ENCODE measurements at regions not wholly inside any gene's neighbourhood (a gene's known extent, or its start where the extent isn't known, plus 50 kb on each side); places are given as distances from the start of the nearest gene placed in this dataset.

DNA sequence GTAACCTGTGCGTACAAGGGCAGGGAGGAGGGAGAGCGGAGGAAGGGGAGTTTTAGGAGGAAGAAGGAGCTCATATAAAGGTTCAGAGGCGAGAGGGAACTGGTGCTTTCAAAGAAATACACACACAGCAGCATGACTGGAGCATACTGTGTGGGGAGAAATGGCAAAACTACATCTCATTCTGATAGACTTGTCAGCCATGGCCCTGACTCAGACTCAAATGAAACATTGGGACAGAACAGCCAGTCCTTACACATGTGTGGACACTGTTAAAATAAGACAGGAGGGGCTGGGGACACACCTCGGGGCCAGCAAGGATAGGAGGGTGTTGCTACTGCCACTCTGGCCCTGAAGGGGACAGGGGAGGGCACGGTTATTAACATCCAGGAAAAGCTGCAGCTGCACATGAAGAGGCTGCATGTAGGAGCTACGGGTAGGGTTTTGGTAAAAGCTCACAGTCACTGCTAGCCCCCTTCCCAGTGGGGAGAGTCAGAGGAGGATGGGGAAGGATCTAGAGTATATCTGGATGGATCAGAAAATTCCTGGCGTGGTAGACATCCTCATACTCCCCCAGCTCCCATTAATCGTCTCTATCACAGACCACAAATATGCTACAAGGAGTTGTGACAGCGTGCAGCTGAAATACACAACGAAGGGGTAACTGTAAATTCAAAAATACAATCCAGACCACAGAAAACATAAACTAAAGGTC lies 110.5 kb downstream of the GATA6 start:
- DNase-seq (ENCODE audit: low spot score): no peak
- Histone ChIP-seq H3K27me3 (no peaks in the 10 kb centered on the region), H2AFZ (no peak overlapping the region), H3K4me3 (no peak overlapping the region), H3K4me1 (ENCODE audit: insufficient read depth) (no peaks in the 10 kb centered on the region), H3K27ac (no peak overlapping the region), H4K20me1 (ENCODE audit: insufficient read depth, poor library complexity, severe bottlenecking) (no peaks in the 10 kb centered on the region), H3K36me3 (replicated peaks; ENCODE audit: insufficient read depth, low read depth) (no peaks in the 10 kb centered on the region), H3K4me2 (no peak overlapping the region), H3K9me2 (replicated peaks; ENCODE audit: insufficient read depth) (no peaks in the 10 kb centered on the region), H3K9me3 (ENCODE audit: low read depth) (no peaks in the 10 kb centered on the region), H3K79me2 (no peaks in the 10 kb centered on the region)
- TF ChIP-seq EZH2phosphoT487 (IDR thresholded peaks at IDR 0.05; ENCODE audit: low read depth, severe bottlenecking, unreplicated experiment): no peak
- TF ChIP-seq, protein P1, sequence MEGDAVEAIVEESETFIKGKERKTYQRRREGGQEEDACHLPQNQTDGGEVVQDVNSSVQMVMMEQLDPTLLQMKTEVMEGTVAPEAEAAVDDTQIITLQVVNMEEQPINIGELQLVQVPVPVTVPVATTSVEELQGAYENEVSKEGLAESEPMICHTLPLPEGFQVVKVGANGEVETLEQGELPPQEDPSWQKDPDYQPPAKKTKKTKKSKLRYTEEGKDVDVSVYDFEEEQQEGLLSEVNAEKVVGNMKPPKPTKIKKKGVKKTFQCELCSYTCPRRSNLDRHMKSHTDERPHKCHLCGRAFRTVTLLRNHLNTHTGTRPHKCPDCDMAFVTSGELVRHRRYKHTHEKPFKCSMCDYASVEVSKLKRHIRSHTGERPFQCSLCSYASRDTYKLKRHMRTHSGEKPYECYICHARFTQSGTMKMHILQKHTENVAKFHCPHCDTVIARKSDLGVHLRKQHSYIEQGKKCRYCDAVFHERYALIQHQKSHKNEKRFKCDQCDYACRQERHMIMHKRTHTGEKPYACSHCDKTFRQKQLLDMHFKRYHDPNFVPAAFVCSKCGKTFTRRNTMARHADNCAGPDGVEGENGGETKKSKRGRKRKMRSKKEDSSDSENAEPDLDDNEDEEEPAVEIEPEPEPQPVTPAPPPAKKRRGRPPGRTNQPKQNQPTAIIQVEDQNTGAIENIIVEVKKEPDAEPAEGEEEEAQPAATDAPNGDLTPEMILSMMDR (IDR thresholded peaks at IDR 0.05; ENCODE audit: poor library complexity): no peak
- no peak for TF ChIP-seq EZH2 (IDR thresholded peaks at IDR 0.05; ENCODE audit: borderline replicate concordance)
- WGBS (ENCODE audit: low lambda C conversion rate, missing lambda C conversion rate): 72% methylated on average over 10 of the region's 10 CpGs

DNA sequence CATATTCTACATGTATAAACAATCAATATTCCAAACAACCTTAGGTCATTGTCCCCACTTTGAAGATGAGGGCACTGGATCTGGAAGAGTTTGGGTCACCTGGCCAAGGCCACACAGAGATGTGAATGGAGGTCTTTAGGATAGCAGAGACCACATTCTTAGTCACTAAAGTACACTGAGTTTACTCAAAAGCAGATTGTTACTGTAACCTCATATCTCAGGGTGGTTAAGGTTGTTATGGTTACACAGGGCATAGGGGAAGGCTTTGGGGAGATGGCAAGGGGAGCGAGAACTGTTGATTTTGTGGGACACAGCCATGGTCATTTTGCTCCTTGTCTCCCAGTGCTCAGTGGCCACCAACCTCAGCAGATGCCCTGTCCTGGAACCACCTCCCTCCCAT lies 109.4 kb downstream of the GATA6 start:
- Histone ChIP-seq H3K4me2 (no peak overlapping the region), H3K4me1 (ENCODE audit: insufficient read depth) (no peaks in the 10 kb centered on the region)

DNA sequence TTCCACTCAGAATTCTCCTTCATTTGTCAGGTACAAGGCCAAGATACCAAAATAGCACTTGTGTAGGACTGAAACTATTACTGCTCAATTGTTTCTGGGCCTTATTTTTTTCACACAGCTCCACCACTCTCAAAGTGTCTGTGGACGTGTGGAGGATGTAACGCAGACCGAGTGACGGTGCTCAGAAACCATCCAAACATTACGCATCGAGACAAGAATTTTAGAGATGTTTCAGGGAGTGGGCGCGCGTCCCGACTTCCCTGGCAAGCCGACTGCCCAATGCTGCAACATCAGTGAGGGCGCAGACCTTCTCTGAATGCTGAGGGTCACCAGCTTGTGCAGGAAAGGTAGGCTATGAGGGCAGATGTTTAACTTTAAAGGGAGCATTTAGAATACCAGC lies 108.4 kb downstream of the GATA6 start:
- DNase-seq (ENCODE audit: low spot score): no peak
- no peaks in the 10 kb centered on the region for H3K27me3 ChIP-seq
- no peaks in the 10 kb centered on the region for H3K4me1 ChIP-seq (ENCODE audit: insufficient read depth)
- no peaks in the 10 kb centered on the region for H3K9me2 ChIP-seq (replicated peaks; ENCODE audit: insufficient read depth)
- no peak overlapping the region for H3K4me3 ChIP-seq
- TF ChIP-seq EZH2phosphoT487 (IDR thresholded peaks at IDR 0.05; ENCODE audit: low read depth, severe bottlenecking, unreplicated experiment) (no peak), EZH2 (IDR thresholded peaks at IDR 0.05; ENCODE audit: borderline replicate concordance) (no peak)
- TF ChIP-seq, protein P1 (IDR thresholded peaks at IDR 0.05; ENCODE audit: poor library complexity): no peak
- H3K79me2 ChIP-seq: no peaks in the 10 kb centered on the region
- H3K27ac ChIP-seq: no peak overlapping the region
- no peak overlapping the region for H3K4me2 ChIP-seq
- 93% methylated on average over 12 of the region's 12 CpGs for WGBS (ENCODE audit: low lambda C conversion rate, missing lambda C conversion rate)
- no peaks in the 10 kb centered on the region for H3K9me3 ChIP-seq (ENCODE audit: low read depth)
- H4K20me1 ChIP-seq (ENCODE audit: insufficient read depth, poor library complexity, severe bottlenecking): no peaks in the 10 kb centered on the region
- no peak overlapping the region for H2AFZ ChIP-seq
- H3K36me3 ChIP-seq (replicated peaks; ENCODE audit: insufficient read depth, low read depth): no peaks in the 10 kb centered on the region

More for the DNA sequence above, 109.4 kb downstream of the GATA6 start:
- no peak for TF ChIP-seq EZH2phosphoT487 (IDR thresholded peaks at IDR 0.05; ENCODE audit: low read depth, severe bottlenecking, unreplicated experiment)
- TF ChIP-seq EZH2 (IDR thresholded peaks at IDR 0.05; ENCODE audit: borderline replicate concordance): no peak
- TF ChIP-seq, protein P1 (IDR thresholded peaks at IDR 0.05; ENCODE audit: poor library complexity): no peak
- Histone ChIP-seq H3K9me2 (replicated peaks; ENCODE audit: insufficient read depth) (no peaks in the 10 kb centered on the region), H3K79me2 (no peaks in the 10 kb centered on the region), H2AFZ (no peak overlapping the region), H3K4me3 (no peak overlapping the region), H3K36me3 (replicated peaks; ENCODE audit: insufficient read depth, low read depth) (no peaks in the 10 kb centered on the region), H3K27me3 (no peaks in the 10 kb centered on the region), H3K9me3 (ENCODE audit: low read depth) (no peaks in the 10 kb centered on the region), H4K20me1 (ENCODE audit: insufficient read depth, poor library complexity, severe bottlenecking) (no peaks in the 10 kb centered on the region), H3K27ac (no peak overlapping the region)
- WGBS (ENCODE audit: low lambda C conversion rate, missing lambda C conversion rate): 95% methylated on average over 1 of the region's 1 CpG
- no peak for DNase-seq (ENCODE audit: low spot score)

Measured in hepatocyte (in vitro differentiated cells).